NCI-H1694 treated with DMSO at 0.1 percent for 48 hours (cell line): ENCODE measurements at regions not wholly inside any gene's neighbourhood (a gene's known extent, or its start where the extent isn't known, plus 50 kb on each side); places are given as distances from the start of the nearest gene placed in this dataset.

Experiments
- DNase-seq: peaks from one replicate; lab custom pipeline; 2025; lab: John Stamatoyannopoulos, UW

GRCh38 chr13:99892866-99893504 lies 78.6 kb downstream of the ZIC5 start:
- DNase-seq = no peak

GRCh38 chr13:99892196-99892613 lies 79.4 kb downstream of the ZIC5 start:
- DNase-seq = no peak

GRCh38 chr13:99886706-99887105 lies 84.9 kb downstream of the ZIC5 start:
- DNase-seq = no peak

- DNase-seq = no peak
Observed at GRCh38 chr13:99884913-99885312, 86.7 kb downstream of the ZIC5 start.

DNA sequence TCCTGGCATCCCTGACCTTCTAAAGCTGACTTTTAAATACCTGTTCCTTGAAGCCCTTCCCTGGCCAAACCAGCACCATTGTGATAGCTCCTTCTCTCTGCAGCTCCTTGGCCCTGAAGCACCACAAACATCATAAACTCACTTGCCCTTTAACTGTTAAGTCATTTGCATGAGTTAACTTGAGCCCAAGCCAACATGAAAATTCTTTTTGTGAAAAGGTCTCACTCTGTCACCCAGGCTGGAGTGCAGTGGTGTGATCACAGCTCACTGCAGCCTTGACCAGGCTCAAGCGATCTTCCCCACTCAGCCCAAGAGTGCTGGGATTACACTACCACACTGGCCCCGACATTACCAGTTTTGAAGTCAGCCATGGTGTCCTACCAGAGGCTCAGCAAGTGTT lies 87.8 kb downstream of the ZIC5 start:
- no peak for DNase-seq

DNA sequence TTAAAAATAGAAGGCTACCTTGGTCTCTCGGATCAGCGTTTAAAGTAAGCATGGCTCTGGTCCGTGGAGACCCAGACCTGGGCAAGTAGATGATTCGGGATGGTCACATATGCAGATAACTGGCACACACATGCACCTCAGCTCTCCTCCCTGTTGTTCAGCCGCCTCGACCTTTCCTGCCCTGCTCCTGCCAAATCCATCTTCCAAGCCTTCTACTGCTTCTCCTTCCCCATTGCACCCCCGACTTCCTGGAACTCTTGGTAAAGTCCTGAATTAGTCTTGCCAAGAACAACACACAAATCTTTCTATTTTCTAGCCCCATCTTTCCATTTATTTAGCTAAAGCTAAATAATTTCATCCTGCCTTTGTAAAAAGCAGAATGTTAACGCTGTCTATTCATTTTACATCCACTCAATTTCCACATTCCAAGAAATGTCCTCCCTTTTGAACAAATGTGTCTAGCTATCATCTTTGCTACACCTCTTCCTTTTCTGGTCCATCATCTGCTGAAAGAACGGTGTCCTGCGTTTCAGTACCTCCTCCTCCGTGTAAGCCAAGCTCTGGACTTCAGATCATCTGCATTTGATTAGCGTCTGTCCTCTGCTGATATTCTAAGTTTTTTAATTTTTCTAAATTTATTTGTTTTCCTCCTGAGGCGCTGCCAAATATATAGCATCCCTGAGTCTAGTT lies 92.5 kb downstream of the ZIC5 start:
- DNase-seq = no peak

DNA sequence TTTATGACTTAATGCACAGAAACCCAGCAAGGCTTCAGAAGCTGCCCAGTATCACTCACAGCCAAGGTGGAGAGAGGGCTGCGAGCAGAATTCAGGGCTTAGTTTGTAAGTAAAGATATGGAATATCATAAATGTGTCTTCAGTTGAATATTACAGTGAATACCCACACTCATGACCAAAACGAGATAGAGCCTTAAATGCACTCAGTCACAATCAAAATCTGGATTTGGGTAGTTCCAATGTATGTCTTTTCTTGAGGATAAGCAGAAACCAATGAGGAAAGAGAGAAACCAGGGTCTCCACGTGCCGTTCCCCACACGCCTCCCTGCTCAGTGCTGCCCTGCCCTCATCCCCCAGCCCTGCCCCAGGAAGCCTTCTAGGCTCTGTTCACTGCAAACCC lies 94.9 kb downstream of the ZIC5 start:
- no peak for DNase-seq

GRCh38 chr13:99875391-99875790 lies 96.2 kb downstream of the ZIC5 start:
- no peak for DNase-seq

- no peak for DNase-seq
Observed at GRCh38 chr13:99873832-99874430, 97.6 kb downstream of the ZIC5 start.

- no peak for DNase-seq
Observed at GRCh38 chr13:99873141-99873540, 98.4 kb downstream of the ZIC5 start.

GRCh38 chr13:99871249-99871898 lies 100.2 kb downstream of the ZIC5 start:
- peak; percentile 86 for DNase-seq

- no peak for DNase-seq
Observed at GRCh38 chr13:99870541-99870940, 101.0 kb downstream of the ZIC5 start.

DNA sequence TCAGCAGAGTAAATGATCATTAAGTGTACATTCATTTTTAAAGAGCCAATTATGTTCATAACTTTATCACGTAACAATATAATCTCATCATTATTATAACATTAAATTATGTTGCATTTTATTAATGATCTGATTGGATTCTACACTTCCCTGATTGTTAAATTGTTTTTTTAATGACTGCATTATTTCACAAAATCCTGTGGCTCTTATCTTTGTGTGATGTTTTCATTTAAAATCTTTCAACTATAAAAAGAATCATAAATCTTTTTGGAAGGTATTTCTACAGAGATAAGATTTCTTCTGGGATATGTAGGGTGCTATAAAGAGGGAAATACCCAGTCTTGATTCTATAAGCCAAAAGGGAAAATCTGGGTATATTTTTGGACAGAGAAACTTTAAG lies 101.7 kb downstream of the ZIC5 start:
- DNase-seq = no peak

- no peak for DNase-seq
Observed at GRCh38 chr13:99868767-99869166, 102.8 kb downstream of the ZIC5 start.

DNA sequence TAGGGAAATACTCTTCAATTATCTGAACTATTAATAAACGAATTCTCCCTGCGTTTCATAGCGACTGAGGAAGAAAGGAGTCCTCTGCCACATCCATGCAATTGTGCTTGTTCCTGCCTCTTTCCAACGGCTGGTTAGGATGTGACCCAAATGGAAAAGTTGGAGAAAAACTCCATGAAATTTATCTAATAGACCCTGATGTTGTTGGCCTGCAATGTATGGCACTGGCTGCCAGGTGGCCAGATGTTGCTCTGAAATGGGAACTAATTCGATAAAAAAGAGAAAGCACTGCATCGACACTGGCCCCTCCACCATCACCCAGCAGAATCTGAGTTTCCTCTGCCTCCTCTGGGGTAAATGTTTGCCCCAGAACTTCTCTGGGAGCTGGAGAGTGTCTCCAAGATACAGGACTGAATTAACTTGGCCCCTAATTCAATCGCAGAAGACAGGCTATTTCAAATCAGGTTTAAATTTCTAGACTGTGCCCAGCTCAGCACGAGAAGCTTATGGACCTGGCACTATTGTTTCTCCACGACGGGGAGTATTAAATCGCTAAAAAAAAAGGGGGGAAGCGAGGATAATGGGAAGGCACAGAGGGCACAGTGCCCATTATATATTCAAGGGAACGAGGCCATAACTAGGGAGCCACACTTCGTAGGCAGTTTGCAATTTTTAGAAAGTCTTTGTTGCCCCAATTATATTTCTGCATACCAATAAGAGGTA lies 103.9 kb downstream of the ZIC5 start:
- no peak for DNase-seq

GRCh38 chr13:99866781-99867180 lies 104.8 kb downstream of the ZIC5 start:
- no peak for DNase-seq

GRCh38 chr13:99865420-99865930 lies 106.1 kb downstream of the ZIC5 start:
- no peak for DNase-seq

DNA sequence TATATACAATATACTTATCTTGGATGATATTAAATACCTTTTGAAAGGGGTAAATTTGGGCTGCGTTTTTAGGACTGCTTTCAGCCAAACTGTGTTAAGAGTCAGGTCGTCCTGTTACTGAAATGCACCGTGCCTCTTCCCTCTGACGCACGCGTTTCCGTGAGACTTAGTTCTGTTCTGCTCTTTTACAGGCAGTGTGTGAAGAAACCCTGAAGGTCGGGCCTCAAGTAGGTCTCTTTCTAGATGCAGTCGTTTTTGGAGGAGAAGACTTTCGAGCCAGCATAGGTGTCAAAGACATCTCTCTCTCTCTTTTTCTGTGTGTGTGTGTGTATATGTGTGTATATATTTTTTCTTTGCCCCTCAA lies 107.0 kb downstream of the ZIC5 start:
- DNase-seq = no peak

GRCh38 chr13:99863789-99864626 lies 107.6 kb downstream of the ZIC5 start:
- no peak for DNase-seq

- DNase-seq = no peak
Observed at GRCh38 chr13:99862244-99862643, 109.3 kb downstream of the ZIC5 start.

GRCh38 chr13:99861771-99862170 lies 109.8 kb downstream of the ZIC5 start:
- no peak for DNase-seq
